Bone marrow (tissue), 2 donors: ENCODE measurements at regions not wholly inside any gene's neighbourhood (a gene's known extent, or its start where the extent isn't known, plus 50 kb on each side); places are given as distances from the start of the nearest gene placed in this dataset.
"Not testable (repeated sequence)": the region's sequence is repeated elsewhere in the genome, so short reads cannot be mapped to it uniquely, and the experiment has no call there.

ENCODE experiments used
- DNase-seq, 2 donors: peaks; one replicate each; lab custom pipeline; 2025; lab: John Stamatoyannopoulos, UW

GRCh38 chr4:17436047-17436749, 75.7 kb downstream of the QDPR start:
- not testable (repeated sequence) for DNase-seq

- no peak for DNase-seq
Observed at GRCh38 chr4:17433827-17434226, 78.1 kb downstream of the QDPR start.

GRCh38 chr4:17427991-17428390, 83.9 kb downstream of the QDPR start:
- no peak for DNase-seq

- DNase-seq = no peak
Observed at GRCh38 chr4:17426222-17426621, 85.7 kb downstream of the QDPR start.

GRCh38 chr4:17418010-17418409, 93.9 kb downstream of the QDPR start:
- no peak for DNase-seq

GRCh38 chr4:17414392-17414791, 97.5 kb downstream of the QDPR start:
- no peak for DNase-seq

- DNase-seq = no peak
Observed at GRCh38 chr4:17400686-17401085, 111.2 kb downstream of the QDPR start.

- no peak for DNase-seq
Observed at GRCh38 chr4:17398805-17399204, 113.1 kb downstream of the QDPR start.

GRCh38 chr4:17398035-17398434, 113.9 kb downstream of the QDPR start:
- no peak for DNase-seq

GRCh38 chr4:17397611-17398010, 114.3 kb downstream of the QDPR start:
- no peak for DNase-seq

- peak in 1 of 2 donors; percentile 1 for DNase-seq
Observed at GRCh38 chr4:17385403-17385802, 126.5 kb downstream of the QDPR start.

GRCh38 chr4:17380347-17380746, 131.5 kb downstream of the QDPR start:
- no peak for DNase-seq

GRCh38 chr4:17376205-17376604, 135.7 kb downstream of the QDPR start:
- DNase-seq = no peak

- no peak for DNase-seq
Observed at GRCh38 chr4:17373666-17374065, 138.2 kb downstream of the QDPR start.

GRCh38 chr4:17370818-17371217, 141.1 kb downstream of the QDPR start:
- DNase-seq = no peak

GRCh38 chr4:17368408-17368807, 143.5 kb downstream of the QDPR start:
- no peak for DNase-seq

GRCh38 chr4:17367201-17367600, 144.7 kb downstream of the QDPR start:
- DNase-seq = no peak

GRCh38 chr4:17366496-17366895, 145.4 kb downstream of the QDPR start:
- DNase-seq = no peak

GRCh38 chr4:17362430-17362829, 149.5 kb downstream of the QDPR start:
- DNase-seq = no peak

- DNase-seq = no peak
Observed at GRCh38 chr4:17358241-17358640, 153.6 kb downstream of the QDPR start.

GRCh38 chr4:17356926-17357325, 155.0 kb downstream of the QDPR start:
- DNase-seq = no peak

- no peak for DNase-seq
Observed at GRCh38 chr4:17352357-17352756, 159.5 kb downstream of the QDPR start.

- DNase-seq = no peak
Observed at GRCh38 chr4:17347445-17347844, 164.4 kb downstream of the QDPR start.

- no peak for DNase-seq
Observed at GRCh38 chr4:17339376-17339775, 172.5 kb downstream of the QDPR start.
